WTC11 (cell line): ENCODE measurements at regions not wholly inside any gene's neighbourhood (a gene's known extent, or its start where the extent isn't known, plus 50 kb on each side); places are given as distances from the start of the nearest gene placed in this dataset.

ENCODE experiments used
- ATAC-seq: fragments of 200-7000 bp; cut with Tn5 transposase; 2 replicates; pipeline ENCODE4 v1.10.0; 2021; ENCODE audit warnings: mild to moderate bottlenecking, moderate library complexity
- CTCF ChIA-PET: fragments of 300-600 bp; sonication (Branson Sonifier 250); formaldehyde crosslinking; loops from one replicate; lab custom pipeline; 2021; ENCODE audit warnings: antibody characterized with exemption; lab: Charles Lee
- POLR2A ChIA-PET: fragments of 350-600 bp; sonication (Branson Sonifier 250); formaldehyde crosslinking; loops from one replicate; lab custom pipeline; 2021; ENCODE audit warnings: antibody characterized with exemption; lab: Charles Lee
- DNase-seq: peaks from one replicate; pipeline ENCODE4 v3.0.0; 2021; ENCODE audit warnings: low spot score
- H3K27ac Mint-ChIP-seq: 2 replicates; pipeline ENCODE4 v1.8.0; 2021; ENCODE audit warnings: mixed read lengths
- H3K27me3 Mint-ChIP-seq: 2 replicates; pipeline ENCODE4 v1.8.0; 2021; ENCODE audit warnings: low read depth, mild to moderate bottlenecking, moderate library complexity, mixed read lengths
- H3K36me3 Mint-ChIP-seq: 2 replicates; pipeline ENCODE4 v1.8.0; 2021; ENCODE audit warnings: mixed read lengths
- H3K4me1 Mint-ChIP-seq: 2 replicates; pipeline ENCODE4 v1.8.0; 2022; ENCODE audit warnings: mixed read lengths
- H3K4me3 Mint-ChIP-seq: 2 replicates; pipeline ENCODE4 v1.8.0; 2021; ENCODE audit warnings: mild to moderate bottlenecking, moderate library complexity, mixed read lengths
- H3K9me3 Mint-ChIP-seq: 2 replicates; pipeline ENCODE4 v1.8.0; 2021; ENCODE audit warnings: mixed read lengths
- ATF3 ChIP-seq: sonication (generic); formaldehyde crosslinking; conservative IDR thresholded peaks from 2 replicates; pipeline ENCODE4 v1.8.1; 2022; ENCODE audit warnings: mild to moderate bottlenecking, missing genetic modification reagents
- ATF6 ChIP-seq: sonication (generic); formaldehyde crosslinking; IDR thresholded peaks from 2 replicates; pipeline ENCODE4 v1.8.1; 2023; ENCODE audit warnings: mild to moderate bottlenecking, missing genetic modification reagents
- CBFB ChIP-seq: sonication (generic); formaldehyde crosslinking; IDR thresholded peaks from 2 replicates; pipeline ENCODE4 v1.8.1; 2022; ENCODE audit warnings: mild to moderate bottlenecking, low read depth, missing genetic modification reagents
- CREB1 ChIP-seq: sonication (generic); formaldehyde crosslinking; IDR thresholded peaks from 2 replicates; pipeline ENCODE4 v1.8.0; 2023; ENCODE audit warnings: mild to moderate bottlenecking, missing genetic modification reagents
- E2F1 ChIP-seq: sonication (generic); formaldehyde crosslinking; IDR thresholded peaks from 2 replicates; pipeline ENCODE4 v1.8.0; 2022; ENCODE audit warnings: mild to moderate bottlenecking, missing genetic modification reagents
- EMX1 ChIP-seq: fragments of 250-450 bp; sonication (Bioruptor Pico); IDR thresholded peaks from 2 replicates; pipeline ENCODE4 v1.8.0; 2021; ENCODE audit warnings: mild to moderate bottlenecking
- ESRRA ChIP-seq: sonication (generic); formaldehyde crosslinking; IDR thresholded peaks from 2 replicates; pipeline ENCODE4 v1.8.1; 2022; ENCODE audit warnings: mild to moderate bottlenecking, missing genetic modification reagents, borderline replicate concordance
- ETV6 ChIP-seq: sonication (generic); formaldehyde crosslinking; IDR thresholded peaks from 2 replicates; pipeline ENCODE4 v1.8.1; 2022; ENCODE audit warnings: mild to moderate bottlenecking, missing genetic modification reagents
- FOXK1 ChIP-seq: sonication (generic); formaldehyde crosslinking; IDR thresholded peaks from 2 replicates; pipeline ENCODE4 v1.8.0; 2022; ENCODE audit warnings: mild to moderate bottlenecking, moderate library complexity, missing genetic modification reagents
- GRHL2 ChIP-seq: fragments of 250-450 bp; sonication (Bioruptor Pico); IDR thresholded peaks from 2 replicates; pipeline ENCODE4 v1.8.0; 2022; ENCODE audit warnings: mild to moderate bottlenecking, moderate library complexity; ENCODE audit not compliant: insufficient replicate concordance, severe bottlenecking
- GTF2I ChIP-seq: fragments of 250-450 bp; sonication (Bioruptor Pico); conservative IDR thresholded peaks from 2 replicates; pipeline ENCODE4 v1.4.0; 2021; ENCODE audit warnings: mild to moderate bottlenecking
- NR2C2 ChIP-seq: sonication (generic); formaldehyde crosslinking; IDR thresholded peaks from 2 replicates; pipeline ENCODE4 v1.8.0; 2022; ENCODE audit warnings: mild to moderate bottlenecking, missing genetic modification reagents
- RELA ChIP-seq: sonication (generic); formaldehyde crosslinking; IDR thresholded peaks from 2 replicates; pipeline ENCODE4 v1.8.1; 2022; ENCODE audit warnings: missing genetic modification reagents, mild to moderate bottlenecking, borderline replicate concordance
- RORB ChIP-seq: fragments of 250-450 bp; sonication (Bioruptor Pico); IDR thresholded peaks from 2 replicates; pipeline ENCODE4 v1.9.0; 2021; ENCODE audit warnings: mild to moderate bottlenecking
- SOX15 ChIP-seq: fragments of 250-450 bp; sonication (Bioruptor Pico); IDR thresholded peaks from 2 replicates; pipeline ENCODE4 v1.9.0; 2021; ENCODE audit warnings: mild to moderate bottlenecking
- ZNF121 ChIP-seq: sonication (generic); formaldehyde crosslinking; IDR thresholded peaks from 2 replicates; pipeline ENCODE4 v1.8.0; 2023; ENCODE audit warnings: missing genetic modification reagents
- ZNF281 ChIP-seq: sonication (generic); formaldehyde crosslinking; IDR thresholded peaks from 2 replicates; pipeline ENCODE4 v1.8.0; 2023; ENCODE audit warnings: mild to moderate bottlenecking, missing genetic modification reagents
- ZNF512 ChIP-seq: sonication (generic); formaldehyde crosslinking; IDR thresholded peaks from 2 replicates; pipeline ENCODE4 v1.8.1; 2022; ENCODE audit warnings: missing genetic modification reagents, borderline replicate concordance
- TF ChIP-seq, protein P1 (sequence below): sonication (generic); formaldehyde crosslinking; IDR thresholded peaks from 2 replicates; pipeline ENCODE4 v1.8.1; 2022; ENCODE audit warnings: mild to moderate bottlenecking, missing genetic modification reagents, moderate library complexity, borderline replicate concordance
- TF ChIP-seq, protein P2 (sequence below): fragments of 250-450 bp; sonication (Bioruptor Pico); IDR thresholded peaks from 2 replicates; pipeline ENCODE4 v1.9.0; 2021; ENCODE audit warnings: moderate library complexity, mild to moderate bottlenecking, inconsistent platforms, borderline replicate concordance

DNA sequence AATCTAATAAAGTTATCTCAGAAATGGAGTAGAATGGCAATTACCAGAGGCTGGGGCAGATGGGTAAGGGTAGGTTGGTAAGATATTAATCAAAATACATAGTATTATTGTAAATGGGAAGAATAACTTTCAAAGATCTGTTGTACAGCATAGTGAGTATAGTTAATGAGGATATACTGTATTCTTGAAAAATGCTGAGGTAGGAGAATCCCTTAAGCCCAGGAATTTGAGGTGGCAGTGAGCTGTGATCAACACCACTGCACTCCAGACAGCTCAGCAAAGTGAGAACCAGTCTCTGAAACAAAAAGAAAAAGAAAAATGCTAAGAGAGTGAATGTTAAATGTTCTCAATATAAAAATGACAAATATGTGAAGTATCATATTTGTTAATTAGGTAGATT is 1033.7 kb downstream of the KCNT2 start:
- ATAC-seq: no peak
- POLR2A ChIA-PET: no interaction called here

GRCh38 chr1:195569934-195570333 is 1038.3 kb downstream of the KCNT2 start:
- Mint-ChIP-seq H3K9me3 (peaks cover 6% of the 10 kb centered on the region), H3K36me3 (no peaks in the 10 kb centered on the region), H3K4me3 (no peak overlapping the region), H3K27ac (no peak overlapping the region), H3K4me1 (no peaks in the 10 kb centered on the region), H3K27me3 (no peaks in the 10 kb centered on the region)
- DNase-seq (no peak), ATAC-seq (no peak)
- no peak for TF ChIP-seq CBFB
- TF ChIP-seq CREB1: no peak
- ChIA-PET POLR2A (no interaction called here), CTCF (no interaction called here)

More for the DNA sequence above, 1033.7 kb downstream of the KCNT2 start:
- Mint-ChIP-seq H3K4me1 (no peaks in the 10 kb centered on the region), H3K36me3 (no peaks in the 10 kb centered on the region), H3K27me3 (no peaks in the 10 kb centered on the region), H3K27ac (no peak overlapping the region), H3K4me3 (no peak overlapping the region), H3K9me3 (peaks cover 6% of the 10 kb centered on the region)
- TF ChIP-seq RELA (CRISPR knock-in tag): no peak
- TF ChIP-seq ZNF512 (CRISPR knock-in tag): no peak
- no peak for TF ChIP-seq ETV6 (CRISPR knock-in tag)
- TF ChIP-seq GTF2I (CRISPR knock-in tag): no peak
- TF ChIP-seq GRHL2 (CRISPR knock-in tag): no peak
- no peak for TF ChIP-seq RORB (CRISPR knock-in tag)
- TF ChIP-seq, protein P1, sequence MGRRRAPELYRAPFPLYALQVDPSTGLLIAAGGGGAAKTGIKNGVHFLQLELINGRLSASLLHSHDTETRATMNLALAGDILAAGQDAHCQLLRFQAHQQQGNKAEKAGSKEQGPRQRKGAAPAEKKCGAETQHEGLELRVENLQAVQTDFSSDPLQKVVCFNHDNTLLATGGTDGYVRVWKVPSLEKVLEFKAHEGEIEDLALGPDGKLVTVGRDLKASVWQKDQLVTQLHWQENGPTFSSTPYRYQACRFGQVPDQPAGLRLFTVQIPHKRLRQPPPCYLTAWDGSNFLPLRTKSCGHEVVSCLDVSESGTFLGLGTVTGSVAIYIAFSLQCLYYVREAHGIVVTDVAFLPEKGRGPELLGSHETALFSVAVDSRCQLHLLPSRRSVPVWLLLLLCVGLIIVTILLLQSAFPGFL: no peak
- TF ChIP-seq SOX15: no peak
- TF ChIP-seq FOXK1 (CRISPR knock-in tag): no peak
- no peak for DNase-seq
- CTCF ChIA-PET: no interaction called here

DNA sequence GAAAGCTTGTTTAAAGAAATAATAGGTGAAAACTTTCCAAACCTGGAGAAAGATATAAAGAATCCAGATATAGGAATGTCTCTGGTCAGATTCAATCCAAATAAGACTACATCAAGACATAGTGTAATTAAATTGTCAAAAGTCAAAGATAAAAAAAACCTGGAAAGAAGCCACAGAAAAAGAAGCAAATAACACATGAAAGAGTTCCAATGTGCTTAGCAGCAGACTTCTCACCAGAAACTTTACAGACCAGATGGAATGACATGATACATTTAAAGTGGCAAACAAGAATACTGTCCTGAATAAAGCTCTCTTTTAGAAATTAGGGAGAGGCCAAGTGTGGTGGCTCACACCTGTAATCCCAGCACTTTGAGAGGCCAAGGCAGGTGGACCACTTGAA is 1039.9 kb downstream of the KCNT2 start:
- ATAC-seq (no peak), DNase-seq (no peak)
- CTCF ChIA-PET: no interaction called here
- Mint-ChIP-seq H3K4me3 (no peak overlapping the region), H3K9me3 (peaks cover 6% of the 10 kb centered on the region), H3K27me3 (no peaks in the 10 kb centered on the region), H3K27ac (no peak overlapping the region), H3K36me3 (no peaks in the 10 kb centered on the region), H3K4me1 (no peaks in the 10 kb centered on the region)
- POLR2A ChIA-PET: no interaction called here
- no peak for TF ChIP-seq ATF6 (CRISPR knock-in tag)
- no peak for TF ChIP-seq EMX1 (CRISPR knock-in tag)
- no peak for TF ChIP-seq E2F1 (CRISPR knock-in tag)
- no peak for TF ChIP-seq ZNF281 (CRISPR knock-in tag)
- TF ChIP-seq, protein P2, sequence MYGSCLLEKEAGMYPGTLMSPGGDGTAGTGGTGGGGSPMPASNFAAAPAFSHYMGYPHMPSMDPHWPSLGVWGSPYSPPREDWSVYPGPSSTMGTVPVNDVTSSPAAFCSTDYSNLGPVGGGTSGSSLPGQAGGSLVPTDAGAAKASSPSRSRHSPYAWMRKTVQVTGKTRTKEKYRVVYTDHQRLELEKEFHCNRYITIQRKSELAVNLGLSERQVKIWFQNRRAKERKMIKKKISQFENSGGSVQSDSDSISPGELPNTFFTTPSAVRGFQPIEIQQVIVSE: no peak
- TF ChIP-seq RELA (CRISPR knock-in tag): no peak
- no peak for TF ChIP-seq ZNF121
- TF ChIP-seq ATF3 (CRISPR knock-in tag): no peak
- TF ChIP-seq ESRRA (CRISPR knock-in tag): no peak
- TF ChIP-seq NR2C2 (CRISPR knock-in tag): no peak
- TF ChIP-seq ETV6 (CRISPR knock-in tag): no peak
